HG03039 (cell line): ENCODE measurements at regions not wholly inside any gene's neighbourhood (a gene's known extent, or its start where the extent isn't known, plus 50 kb on each side); places are given as distances from the start of the nearest gene placed in this dataset.

Experiments
- ATAC-seq: cut with Tn5 transposase; IDR thresholded peaks from one replicate; pipeline ENCODE4 v1.9.1; 2021; ENCODE audit warnings: mild to moderate bottlenecking, moderate library complexity; ENCODE audit not compliant: unreplicated experiment

- no peak for ATAC-seq
Observed at GRCh38 chr11:115695677-115696364, 191.6 kb upstream of the CADM1 start.

- ATAC-seq = no peak
Observed at GRCh38 chr11:115693002-115693401, 188.8 kb upstream of the CADM1 start.

GRCh38 chr11:115691030-115691429, 186.8 kb upstream of the CADM1 start:
- no peak for ATAC-seq

GRCh38 chr11:115687934-115688333, 183.7 kb upstream of the CADM1 start:
- no peak for ATAC-seq

- no peak for ATAC-seq
Observed at GRCh38 chr11:115684699-115685098, 180.5 kb upstream of the CADM1 start.

GRCh38 chr11:115684135-115684534, 179.9 kb upstream of the CADM1 start:
- no peak for ATAC-seq

- no peak for ATAC-seq
Observed at GRCh38 chr11:115682888-115683287, 178.7 kb upstream of the CADM1 start.

- ATAC-seq = no peak
Observed at GRCh38 chr11:115682101-115682500, 177.9 kb upstream of the CADM1 start.

- ATAC-seq = no peak
Observed at GRCh38 chr11:115679945-115680344, 175.7 kb upstream of the CADM1 start.

GRCh38 chr11:115678942-115679341, 174.7 kb upstream of the CADM1 start:
- no peak for ATAC-seq

GRCh38 chr11:115677190-115677589, 173.0 kb upstream of the CADM1 start:
- no peak for ATAC-seq

- no peak for ATAC-seq
Observed at GRCh38 chr11:115676768-115677167, 172.6 kb upstream of the CADM1 start.

GRCh38 chr11:115676206-115676605, 172.0 kb upstream of the CADM1 start:
- no peak for ATAC-seq

GRCh38 chr11:115674937-115675544, 170.8 kb upstream of the CADM1 start:
- no peak for ATAC-seq

- no peak for ATAC-seq
Observed at GRCh38 chr11:115674176-115674936, 170.1 kb upstream of the CADM1 start.

GRCh38 chr11:115673720-115674119, 169.5 kb upstream of the CADM1 start:
- ATAC-seq = no peak

- ATAC-seq = no peak
Observed at GRCh38 chr11:115672999-115673411, 168.8 kb upstream of the CADM1 start.

GRCh38 chr11:115672412-115672811, 168.2 kb upstream of the CADM1 start:
- no peak for ATAC-seq

- no peak for ATAC-seq
Observed at GRCh38 chr11:115670538-115671205, 166.5 kb upstream of the CADM1 start.

- ATAC-seq = no peak
Observed at GRCh38 chr11:115665958-115666357, 161.7 kb upstream of the CADM1 start.

- no peak for ATAC-seq
Observed at GRCh38 chr11:115665175-115665821, 161.1 kb upstream of the CADM1 start.
